CD14-positive monocyte (primary cell): ENCODE measurements at regions not wholly inside any gene's neighbourhood (a gene's known extent, or its start where the extent isn't known, plus 50 kb on each side); places are given as distances from the start of the nearest gene placed in this dataset. TPM values are rescaled to one million over a fixed set of nuclear protein-coding genes. Genes with fewer than 3 reads are reported as not detected.

Source experiments
- DNase-seq, 3 donors: peaks; one replicate each; pipeline ENCODE4 v3.0.0-alpha.2; 2011 to 2022
- H2AFZ ChIP-seq: 2 replicates; pipeline ENCODE4 v1.6.0; 2012; ENCODE audit warnings: mild to moderate bottlenecking, low read depth, low read length, inconsistent platforms; ENCODE audit not compliant: insufficient read depth, poor library complexity, severe bottlenecking
- H3K27ac ChIP-seq, 2 donors: 1 replicate in 1 of 2; 2 replicates in 1 of 2; pipeline ENCODE4 v1.5.1; 2012 to 2013; ENCODE audit warnings: low read length in 2 of 2, control low read depth in 1 of 2, inconsistent platforms in 1 of 2, low read depth in 1 of 2, mild to moderate bottlenecking in 1 of 2
- H3K27me3 ChIP-seq, 2 donors: one replicate each; pipeline versions ENCODE4 v1.6.0 to v1.6.1; 2011 to 2013; ENCODE audit warnings: low read length in 2 of 2; ENCODE audit not compliant: control insufficient read depth in 2 of 2, insufficient read depth in 2 of 2
- H3K36me3 ChIP-seq, 2 donors: replicated peaks in 1 of 2; 1 replicate in 1 of 2; 2 replicates in 1 of 2; pipeline versions ENCODE4 v1.5.1 to v1.6.1; 2012 to 2013; ENCODE audit warnings: low read length in 2 of 2, control low read depth in 1 of 2, inconsistent platforms in 1 of 2, mild to moderate bottlenecking in 1 of 2; ENCODE audit not compliant: insufficient read depth in 2 of 2, control insufficient read depth in 1 of 2
- H3K4me1 ChIP-seq, 2 donors: 1 replicate in 1 of 2; 2 replicates in 1 of 2; pipeline versions ENCODE4 v1.5.1 to v1.6.1; 2012 to 2013; ENCODE audit warnings: low read length in 2 of 2, control low read depth in 1 of 2, inconsistent platforms in 1 of 2, mild to moderate bottlenecking in 1 of 2, moderate library complexity in 1 of 2; ENCODE audit not compliant: insufficient read depth in 2 of 2, control insufficient read depth in 1 of 2
- H3K4me2 ChIP-seq: replicated peaks from 2 replicates; pipeline ENCODE3; 2012; ENCODE audit warnings: low read length, moderate library complexity, mild to moderate bottlenecking; ENCODE audit not compliant: poor library complexity, severe bottlenecking; ENCODE audit errors: extremely low read depth
- H3K4me3 ChIP-seq, 3 experiments: fragments of 200-600 bp in 1 of 3; sonication (generic) in 1 of 3; replicated peaks in 1 of 3; 1 replicate in 2 of 3; 2 replicates in 1 of 3; pipeline ENCODE4 v1.5.1; 2011 to 2013; ENCODE audit warnings: low read length in 3 of 3, mild to moderate bottlenecking in 3 of 3, control low read depth in 2 of 3, low read depth in 2 of 3, inconsistent platforms in 1 of 3, moderate library complexity in 1 of 3
- H3K79me2 ChIP-seq: 2 replicates; pipeline ENCODE4 v1.6.0; 2012; ENCODE audit warnings: mild to moderate bottlenecking, control low read depth, inconsistent platforms, low read length, moderate library complexity; ENCODE audit not compliant: insufficient read depth
- H3K9ac ChIP-seq: 2 replicates; pipeline ENCODE4 v1.6.0; 2017; ENCODE audit warnings: low read length, mild to moderate bottlenecking; ENCODE audit not compliant: insufficient read depth, poor library complexity, severe bottlenecking
- H3K9me3 ChIP-seq, 2 donors: replicated peaks in 1 of 2; 1 replicate in 1 of 2; 2 replicates in 1 of 2; pipeline versions ENCODE4 v1.5.1 to v1.6.1; 2012 to 2013; ENCODE audit warnings: low read length in 2 of 2, control low read depth in 1 of 2; ENCODE audit not compliant: control insufficient read depth in 1 of 2, insufficient read depth in 1 of 2
- H4K20me1 ChIP-seq: 2 replicates; pipeline ENCODE4 v1.6.0; 2012; ENCODE audit warnings: mild to moderate bottlenecking, low read length, control low read depth, moderate library complexity; ENCODE audit not compliant: insufficient read depth
- H3K27ac Mint-ChIP-seq, 7 donors: one replicate each; pipeline ENCODE4 v1.8.0; 2020; ENCODE audit warnings: mild to moderate bottlenecking in 7 of 7, mixed read lengths in 7 of 7, moderate library complexity in 6 of 7, inconsistent platforms in 2 of 7
- H3K27me3 Mint-ChIP-seq, 3 donors: one replicate each; pipeline ENCODE4 v1.8.0; 2021 to 2022; ENCODE audit warnings: low read depth in 3 of 3, mild to moderate bottlenecking in 3 of 3, mixed read lengths in 3 of 3, moderate library complexity in 3 of 3, inconsistent platforms in 1 of 3
- H3K36me3 Mint-ChIP-seq, 2 donors: one replicate each; pipeline ENCODE4 v1.8.0; 2020; ENCODE audit warnings: mixed read lengths in 2 of 2, inconsistent platforms in 1 of 2, mild to moderate bottlenecking in 1 of 2
- H3K4me1 Mint-ChIP-seq: one replicate; pipeline ENCODE4 v1.8.0; 2020; ENCODE audit warnings: mild to moderate bottlenecking, mixed read lengths
- H3K4me3 Mint-ChIP-seq, 2 donors: one replicate each; pipeline ENCODE4 v1.8.0; 2020; ENCODE audit warnings: mild to moderate bottlenecking in 2 of 2, mixed read lengths in 2 of 2, moderate library complexity in 1 of 2
- H3K9me3 Mint-ChIP-seq, 7 donors: one replicate each; pipeline ENCODE4 v1.8.0; 2020 to 2022; ENCODE audit warnings: mixed read lengths in 7 of 7, mild to moderate bottlenecking in 6 of 7, moderate library complexity in 6 of 7, inconsistent platforms in 2 of 7
- CTCF ChIP-seq: fragments of 200-600 bp; IDR thresholded peaks from one replicate; pipeline ENCODE4 v1.8.0; 2022; ENCODE audit warnings: antibody characterized with exemption, mild to moderate bottlenecking
- WGBS: methylation state at CpG from one replicate; pipeline ENCODE4 v1.1.5; 2013; ENCODE audit warnings: missing lambda C conversion rate; ENCODE audit not compliant: insufficient coverage; 5-methylcytosine and 5-hydroxymethylcytosine counted together
- intact Hi-C, 2 donors: fragments of 100-400 bp; cut with micrococcal nuclease; formaldehyde crosslinking; loops; one replicate each; pipeline versions ENCODE4 v1.15.0 to v1.15.1; 2023
- small RNA-seq: library from RNA; depleted of rRNA; stranded (forward); fragments of <200 nt; gene quantifications from one replicate; pipeline ENCODE3, GENCODE V24; 2012; ENCODE audit warnings: low read depth; ENCODE audit not compliant: insufficient read length

GRCh38 chr1:227370533-227371254, 52.4 kb upstream of the CDC42BPA start:
- no peaks in the 10 kb centered on the region for H3K36me3 Mint-ChIP-seq
- H2AFZ ChIP-seq, result no peak overlapping the region
- 92% methylated on average over 4 of the region's 10 CpGs for WGBS
- no peaks in the 10 kb centered on the region for H3K27me3 ChIP-seq
- H3K9ac ChIP-seq, result no peak overlapping the region
- H3K4me2 ChIP-seq, result no peak overlapping the region
- no peak overlapping the region for H3K4me3 Mint-ChIP-seq
- no peak overlapping the region for H3K4me3 ChIP-seq
- peaks cover 0 to 2% (median 0%) of the 10 kb centered on the region in 7 donors for H3K9me3 Mint-ChIP-seq
- H4K20me1 ChIP-seq, result no peaks in the 10 kb centered on the region
- no peaks in the 10 kb centered on the region for H3K4me1 ChIP-seq
- no peaks in the 10 kb centered on the region for H3K4me1 Mint-ChIP-seq
- TF ChIP-seq CTCF, result no peak
- no peak for DNase-seq
- H3K27me3 Mint-ChIP-seq, result peaks cover 0 to 3% (median 0%) of the 10 kb centered on the region in 3 donors
- no peak overlapping the region for H3K27ac ChIP-seq
- H3K36me3 ChIP-seq, result no peaks in the 10 kb centered on the region
- intact Hi-C loops, result no loop called here
- H3K79me2 ChIP-seq, result no peaks in the 10 kb centered on the region
- H3K27ac Mint-ChIP-seq, result no peak overlapping the region
- no peaks in the 10 kb centered on the region for H3K9me3 ChIP-seq

- no peaks in the 10 kb centered on the region for H3K4me1 Mint-ChIP-seq
- intact Hi-C loops, result no loop called here
- Histone ChIP-seq H3K4me2 (no peak overlapping the region), H3K27ac (no peak overlapping the region), H3K9me3 (no peaks in the 10 kb centered on the region), H3K79me2 (no peaks in the 10 kb centered on the region), H3K36me3 (no peaks in the 10 kb centered on the region), H3K27me3 (no peaks in the 10 kb centered on the region), H3K9ac (no peak overlapping the region), H3K4me3 (no peak overlapping the region), H2AFZ (no peak overlapping the region), H4K20me1 (no peaks in the 10 kb centered on the region), H3K4me1 (no peaks in the 10 kb centered on the region)
- WGBS, result 55% methylated on average over 3 of the region's 6 CpGs
- DNase-seq, result no peak
- TF ChIP-seq CTCF, result no peak
- no peak overlapping the region for H3K27ac Mint-ChIP-seq
- no peaks in the 10 kb centered on the region for H3K9me3 Mint-ChIP-seq
- H3K36me3 Mint-ChIP-seq, result no peaks in the 10 kb centered on the region
- H3K27me3 Mint-ChIP-seq, result no peaks in the 10 kb centered on the region
- H3K4me3 Mint-ChIP-seq, result no peak overlapping the region
Measured at GRCh38 chr1:227369102-227369760, 50.9 kb upstream of the CDC42BPA start.

Small RNAs in the stretch of these regions (small RNA-seq; reads per million reads assigned to genes)
- not detected for gene AL451054.2
- not detected for gene BTF3P9
